B cell (primary cell): ENCODE measurements at regions not wholly inside any gene's neighbourhood (a gene's known extent, or its start where the extent isn't known, plus 50 kb on each side); places are given as distances from the start of the nearest gene placed in this dataset.

ENCODE experiments used
- ATAC-seq: fragments of 200-7000 bp; cut with Tn5 transposase; one replicate; pipeline ENCODE4 v1.10.0; 2021; ENCODE audit warnings: low read depth, mild to moderate bottlenecking, moderate number of reproducible peaks, moderate library complexity
- CTCF ChIA-PET: fragments of 350-600 bp; sonication (Branson Sonifier 250); formaldehyde crosslinking; loops from one replicate; lab custom pipeline; 2021; ENCODE audit warnings: antibody characterized with exemption, inconsistent platforms; lab: Charles Lee
- POLR2A ChIA-PET: fragments of 350-600 bp; sonication (Branson Sonifier 250); formaldehyde crosslinking; loops from one replicate; lab custom pipeline; 2021; ENCODE audit warnings: antibody characterized with exemption; lab: Charles Lee
- DNase-seq: peaks from one replicate; pipeline ENCODE4 v3.0.0; 2013
- H2AFZ ChIP-seq: 2 replicates; pipeline ENCODE4 v1.6.1; 2012; ENCODE audit warnings: mild to moderate bottlenecking, low read depth, low read length; ENCODE audit not compliant: insufficient read depth, poor library complexity, severe bottlenecking
- H3K27ac ChIP-seq, 2 donors: 1 replicate in 1 of 2; 2 replicates in 1 of 2; pipeline ENCODE4 v1.5.1; 2012 to 2013; ENCODE audit warnings: low read length in 2 of 2, mild to moderate bottlenecking in 2 of 2, moderate library complexity in 1 of 2
- H3K27me3 ChIP-seq, 4 experiments: fragments of 200-600 bp in 1 of 4; sonication (generic) in 1 of 4; replicated peaks in 1 of 4; 1 replicate in 2 of 4; 2 replicates in 2 of 4; pipeline versions ENCODE4 v1.6.1 to v1.7.0; 2013 to 2016; ENCODE audit warnings: low read length in 3 of 4, mild to moderate bottlenecking in 2 of 4, mixed read lengths in 1 of 4, moderate library complexity in 1 of 4; ENCODE audit not compliant: insufficient read depth in 4 of 4, control insufficient read depth in 3 of 4; ENCODE audit errors: control extremely low read depth in 1 of 4
- H3K36me3 ChIP-seq, 2 experiments: replicated peaks in 1 of 2; 1 replicate in 1 of 2; 2 replicates in 1 of 2; pipeline versions ENCODE4 v1.6.1 to v1.7.1; 2013; ENCODE audit warnings: low read length in 1 of 2; ENCODE audit not compliant: insufficient read depth in 2 of 2, control insufficient read depth in 1 of 2; ENCODE audit errors: control extremely low read depth in 1 of 2, extremely low read depth in 1 of 2
- H3K4me1 ChIP-seq, 2 donors: fragments of 200-600 bp in 1 of 2; sonication (generic) in 1 of 2; 1 replicate in 1 of 2; 2 replicates in 1 of 2; pipeline versions ENCODE4 v1.5.1 to v1.6.1; 2013 to 2017; ENCODE audit warnings: low read length in 2 of 2; ENCODE audit not compliant: control insufficient read depth in 2 of 2, insufficient read depth in 2 of 2
- H3K4me2 ChIP-seq: replicated peaks from 2 replicates; pipeline ENCODE3; 2012; ENCODE audit warnings: mild to moderate bottlenecking, low read depth, low read length; ENCODE audit not compliant: poor library complexity, severe bottlenecking
- H3K4me3 ChIP-seq, 5 experiments: fragments of 200-600 bp in 1 of 5; sonication (generic) in 1 of 5; 1 replicate in 3 of 5; 2 replicates in 2 of 5; pipeline versions ENCODE4 v1.5.1 to v1.7.0; 2011 to 2016; ENCODE audit warnings: low read length in 4 of 5, mild to moderate bottlenecking in 4 of 5, low read depth in 2 of 5, control low read depth in 1 of 5, moderate library complexity in 1 of 5; ENCODE audit not compliant: insufficient read depth in 1 of 5; ENCODE audit errors: control extremely low read depth in 1 of 5, extremely low read depth in 1 of 5
- H3K79me2 ChIP-seq: fragments of 200-600 bp; sonication (generic); one replicate; pipeline ENCODE4 v1.6.0; 2016; ENCODE audit warnings: low read length; ENCODE audit not compliant: control insufficient read depth, insufficient read depth
- H3K9ac ChIP-seq: fragments of 200-600 bp; sonication (generic); 2 replicates; pipeline ENCODE4 v1.6.1; 2017; ENCODE audit warnings: mild to moderate bottlenecking, low read length, moderate library complexity
- H3K9me3 ChIP-seq, 3 donors: one replicate each; pipeline versions ENCODE4 v1.6.1 to v1.7.1; 2013; ENCODE audit warnings: low read length in 2 of 3; ENCODE audit not compliant: control insufficient read depth in 2 of 3, insufficient read depth in 1 of 3; ENCODE audit errors: control extremely low read depth in 1 of 3
- H4K20me1 ChIP-seq: 2 replicates; pipeline ENCODE4 v1.6.0; 2012; ENCODE audit warnings: mild to moderate bottlenecking, low read length; ENCODE audit not compliant: insufficient read depth, control insufficient read depth, poor library complexity, severe bottlenecking
- H3K27ac Mint-ChIP-seq: one replicate; pipeline ENCODE4 v1.8.0; 2021; ENCODE audit warnings: mixed read lengths
- H3K27me3 Mint-ChIP-seq: one replicate; pipeline ENCODE4 v1.8.0; 2021; ENCODE audit warnings: mixed read lengths
- H3K4me1 Mint-ChIP-seq: one replicate; pipeline ENCODE4 v1.8.0; 2021; ENCODE audit warnings: mixed read lengths
- H3K4me3 Mint-ChIP-seq: one replicate; pipeline ENCODE4 v1.8.0; 2021; ENCODE audit warnings: mixed read lengths
- H3K9me3 Mint-ChIP-seq: one replicate; pipeline ENCODE4 v1.8.0; 2022; ENCODE audit warnings: mixed read lengths; ENCODE audit not compliant: insufficient read depth
- CTCF ChIP-seq: fragments of 200-600 bp; IDR thresholded peaks from one replicate; pipeline ENCODE4 v1.8.0; 2022; ENCODE audit warnings: antibody characterized with exemption, mild to moderate bottlenecking
- EZH2 ChIP-seq: IDR thresholded peaks from 2 replicates; pipeline ENCODE4 v1.6.1; 2012; ENCODE audit warnings: borderline replicate concordance, low read depth, mild to moderate bottlenecking, moderate library complexity, low read length; ENCODE audit not compliant: insufficient read depth, poor library complexity, severe bottlenecking
- WGBS: methylation state at CpG from one replicate; pipeline ENCODE4 v1.1.5; 2013; ENCODE audit warnings: missing lambda C conversion rate; ENCODE audit not compliant: insufficient coverage; 5-methylcytosine and 5-hydroxymethylcytosine counted together
- intact Hi-C: fragments of 100-400 bp; cut with micrococcal nuclease; formaldehyde crosslinking; loops from one replicate; pipeline ENCODE4 v1.10.0; 2022

GRCh38 chr16:51034481-51035109, 116.5 kb downstream of the SALL1 start:
- ATAC-seq (no peak), DNase-seq (no peak)
- TF ChIP-seq EZH2 (no peak), CTCF (no peak)
- WGBS: 0% methylated on average over 3 of the region's 6 CpGs
- Mint-ChIP-seq H3K27ac (no peak overlapping the region), H3K9me3 (no peaks in the 10 kb centered on the region), H3K4me3 (no peak overlapping the region), H3K4me1 (no peaks in the 10 kb centered on the region), H3K27me3 (peaks cover 7% of the 10 kb centered on the region)
- no peak overlapping the region for H3K27ac ChIP-seq
- no peak overlapping the region for H3K4me3 ChIP-seq
- H4K20me1 ChIP-seq: no peaks in the 10 kb centered on the region
- ChIA-PET CTCF (no interaction called here), POLR2A (no interaction called here)
- no peaks in the 10 kb centered on the region for H3K79me2 ChIP-seq
- no peaks in the 10 kb centered on the region for H3K36me3 ChIP-seq
- H3K4me2 ChIP-seq: no peak overlapping the region
- intact Hi-C loops: no loop called here
- H3K27me3 ChIP-seq: no peaks in the 10 kb centered on the region
- H3K4me1 ChIP-seq: no peaks in the 10 kb centered on the region
- H3K9ac ChIP-seq: no peak overlapping the region
- peaks cover 0 to 4% (median 0%) of the 10 kb centered on the region in 3 donors for H3K9me3 ChIP-seq
- H2AFZ ChIP-seq: no peak overlapping the region

- H4K20me1 ChIP-seq: no peaks in the 10 kb centered on the region
- no peak overlapping the region for H3K4me3 ChIP-seq
- peaks cover 0 to 5% (median 0%) of the 10 kb centered on the region in 4 experiments for H3K27me3 ChIP-seq
- no peak overlapping the region for H2AFZ ChIP-seq
- no peaks in the 10 kb centered on the region for H3K79me2 ChIP-seq
- H3K4me3 Mint-ChIP-seq: no peak overlapping the region
- H3K36me3 ChIP-seq: no peaks in the 10 kb centered on the region
- no peak overlapping the region for H3K27ac ChIP-seq
- H3K9me3 ChIP-seq: peaks cover 0 to 3% (median 0%) of the 10 kb centered on the region in 3 donors
- TF ChIP-seq EZH2: no peak
- no peak for TF ChIP-seq CTCF
- H3K4me1 ChIP-seq: no peaks in the 10 kb centered on the region
- no peaks in the 10 kb centered on the region for H3K4me1 Mint-ChIP-seq
- CTCF ChIA-PET: no interaction called here
- no peak overlapping the region for H3K27ac Mint-ChIP-seq
- ATAC-seq: no peak
- no peak overlapping the region for H3K4me2 ChIP-seq
- no peaks in the 10 kb centered on the region for H3K9me3 Mint-ChIP-seq
- intact Hi-C loops: no loop called here
- no peaks in the 10 kb centered on the region for H3K27me3 Mint-ChIP-seq
- DNase-seq: no peak
- H3K9ac ChIP-seq: no peak overlapping the region
- POLR2A ChIA-PET: no interaction called here
- 100% methylated on average over 1 of the region's 4 CpGs for WGBS
Measured at GRCh38 chr16:51031598-51031997, 119.5 kb downstream of the SALL1 start.
